ENCODE measurements at regions not wholly inside any gene's neighbourhood (a gene's known extent, or its start where the extent isn't known, plus 50 kb on each side); places are given as distances from the start of the nearest gene placed in this dataset.
"Not testable (repeated sequence)": the region's sequence is repeated elsewhere in the genome, so short reads cannot be mapped to it uniquely, and the experiment has no call there.

DNA sequence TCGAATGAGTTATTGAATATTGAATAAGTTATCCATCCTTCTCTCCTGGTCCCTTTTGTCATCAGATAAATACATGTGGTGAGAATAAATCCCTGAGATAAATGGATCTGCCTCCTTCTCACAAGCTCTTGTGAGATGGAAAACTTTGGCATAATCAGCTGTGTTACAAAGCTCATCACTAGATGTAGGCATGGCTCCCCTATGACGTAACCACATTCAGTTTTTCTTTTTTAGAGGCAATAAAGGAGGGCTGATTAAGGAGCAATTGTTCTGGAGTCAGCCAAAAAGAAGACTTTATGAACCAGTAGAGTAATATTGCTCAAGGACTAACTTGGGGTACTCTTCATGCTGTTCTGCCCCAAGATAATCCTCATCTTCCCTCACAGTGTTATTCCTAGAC is 90.5 kb upstream of the GATB start:
- H3K27me3 Mint-ChIP-seq (ENCODE audit: low read depth, poor library complexity) = peaks cover 8% of the 10 kb centered on the region
- peaks cover 9% of the 10 kb centered on the region for H3K36me3 Mint-ChIP-seq (ENCODE audit: low read depth)
- H3K4me1 Mint-ChIP-seq = peaks cover 8% of the 10 kb centered on the region
- H3K27ac Mint-ChIP-seq = no peak overlapping the region
- peaks cover 17% of the 10 kb centered on the region for H3K9me3 Mint-ChIP-seq
- no peak for DNase-seq
- H3K4me3 Mint-ChIP-seq = no peak overlapping the region
- TF ChIP-seq, protein P1, sequence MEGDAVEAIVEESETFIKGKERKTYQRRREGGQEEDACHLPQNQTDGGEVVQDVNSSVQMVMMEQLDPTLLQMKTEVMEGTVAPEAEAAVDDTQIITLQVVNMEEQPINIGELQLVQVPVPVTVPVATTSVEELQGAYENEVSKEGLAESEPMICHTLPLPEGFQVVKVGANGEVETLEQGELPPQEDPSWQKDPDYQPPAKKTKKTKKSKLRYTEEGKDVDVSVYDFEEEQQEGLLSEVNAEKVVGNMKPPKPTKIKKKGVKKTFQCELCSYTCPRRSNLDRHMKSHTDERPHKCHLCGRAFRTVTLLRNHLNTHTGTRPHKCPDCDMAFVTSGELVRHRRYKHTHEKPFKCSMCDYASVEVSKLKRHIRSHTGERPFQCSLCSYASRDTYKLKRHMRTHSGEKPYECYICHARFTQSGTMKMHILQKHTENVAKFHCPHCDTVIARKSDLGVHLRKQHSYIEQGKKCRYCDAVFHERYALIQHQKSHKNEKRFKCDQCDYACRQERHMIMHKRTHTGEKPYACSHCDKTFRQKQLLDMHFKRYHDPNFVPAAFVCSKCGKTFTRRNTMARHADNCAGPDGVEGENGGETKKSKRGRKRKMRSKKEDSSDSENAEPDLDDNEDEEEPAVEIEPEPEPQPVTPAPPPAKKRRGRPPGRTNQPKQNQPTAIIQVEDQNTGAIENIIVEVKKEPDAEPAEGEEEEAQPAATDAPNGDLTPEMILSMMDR (IDR thresholded peaks at IDR 0.05) = no peak

DNA sequence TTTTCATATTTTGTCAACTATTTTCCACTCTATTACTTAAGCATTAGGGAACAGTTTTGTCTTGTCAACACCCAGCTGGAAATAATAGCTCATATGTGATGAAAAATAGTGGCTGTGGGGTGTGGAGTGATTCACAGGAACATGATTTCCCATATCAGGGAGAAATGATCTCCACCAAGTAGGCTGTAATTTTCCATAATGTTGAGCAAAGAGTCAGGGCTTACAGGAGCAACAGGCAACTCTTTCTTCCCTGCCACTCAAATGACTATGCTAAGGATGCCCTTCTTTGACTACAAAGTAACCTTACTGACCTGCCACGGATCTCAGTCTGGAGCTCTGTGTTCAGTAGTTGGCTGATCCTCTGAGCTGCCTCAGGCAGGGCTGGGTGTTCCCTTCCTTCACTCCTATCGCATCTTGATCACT is 90.0 kb upstream of the GATB start:
- peaks cover 8% of the 10 kb centered on the region for H3K4me1 Mint-ChIP-seq
- H3K27ac Mint-ChIP-seq = no peak overlapping the region
- H3K27me3 Mint-ChIP-seq (ENCODE audit: low read depth, poor library complexity) = peaks cover 8% of the 10 kb centered on the region
- H3K4me3 Mint-ChIP-seq = no peak overlapping the region
- no peak for DNase-seq
- TF ChIP-seq, protein P1 (IDR thresholded peaks at IDR 0.05) = no peak
- peaks cover 9% of the 10 kb centered on the region for H3K36me3 Mint-ChIP-seq (ENCODE audit: low read depth)
- H3K9me3 Mint-ChIP-seq = peaks cover 22% of the 10 kb centered on the region

DNA sequence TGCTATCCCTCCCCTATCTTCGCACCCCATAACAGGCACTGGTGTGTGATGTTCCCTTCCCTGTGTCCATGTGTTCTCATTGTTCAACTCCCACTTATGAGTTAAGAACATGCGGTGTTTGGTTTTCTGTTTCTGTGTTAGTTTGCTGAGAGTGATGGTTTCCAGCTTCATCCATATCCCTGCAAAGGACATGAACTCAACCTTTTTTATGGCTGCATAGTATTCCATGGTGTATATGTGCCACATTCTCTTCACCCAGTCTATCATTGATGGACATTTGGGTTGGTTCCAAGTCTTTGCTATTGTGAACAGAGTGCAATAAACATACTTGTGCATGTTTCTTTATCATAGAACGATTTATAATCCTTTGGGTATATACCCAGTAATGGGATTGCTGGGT is 84.7 kb upstream of the GATB start:
- not testable (repeated sequence) for DNase-seq; H3K36me3 Mint-ChIP-seq (ENCODE audit: low read depth); H3K4me3 Mint-ChIP-seq; H3K27me3 Mint-ChIP-seq (ENCODE audit: low read depth, poor library complexity); H3K27ac Mint-ChIP-seq
- peaks cover 22% of the 10 kb centered on the region for H3K9me3 Mint-ChIP-seq
- peaks cover 18% of the 10 kb centered on the region for H3K4me1 Mint-ChIP-seq

DNA sequence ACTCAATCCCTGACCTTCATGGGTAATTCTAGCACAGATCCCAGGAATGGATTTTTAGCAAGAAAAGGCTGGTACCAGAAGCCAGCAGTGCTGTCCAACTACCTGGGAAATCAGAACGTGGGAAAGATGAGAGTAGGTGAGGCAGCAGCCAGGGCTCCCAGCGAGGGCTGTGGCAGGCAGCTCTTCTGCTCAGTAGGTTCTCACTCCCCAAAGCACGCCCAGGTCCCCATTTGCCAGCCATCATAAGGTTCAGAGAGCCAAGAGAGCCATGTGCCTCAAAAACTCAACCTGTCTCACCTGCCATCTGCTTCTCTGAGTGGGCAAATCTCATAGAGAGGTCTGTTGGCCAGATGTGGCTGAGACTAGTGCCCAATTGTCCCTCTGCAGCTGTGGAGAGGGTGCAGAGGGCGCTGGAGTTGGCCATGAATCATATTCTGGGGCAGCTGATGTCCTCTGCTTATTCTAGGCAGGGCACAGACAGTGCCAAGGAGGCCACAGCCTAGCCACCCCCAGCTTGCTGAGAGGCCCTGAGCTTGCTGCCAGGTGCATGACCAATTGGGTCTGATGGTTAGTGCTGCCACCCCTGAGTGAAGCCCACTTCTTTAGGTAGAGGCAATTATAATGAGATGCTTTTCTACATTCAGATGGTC is 81.7 kb upstream of the GATB start:
- peaks cover 15% of the 10 kb centered on the region for H3K4me1 Mint-ChIP-seq
- H3K27ac Mint-ChIP-seq = no peak overlapping the region
- TF ChIP-seq, protein P1 (IDR thresholded peaks at IDR 0.05) = no peak
- peaks cover 4% of the 10 kb centered on the region for H3K27me3 Mint-ChIP-seq (ENCODE audit: low read depth, poor library complexity)
- H3K9me3 Mint-ChIP-seq = peaks cover 11% of the 10 kb centered on the region
- no peak overlapping the region for H3K4me3 Mint-ChIP-seq
- no peak for DNase-seq
- no peaks in the 10 kb centered on the region for H3K36me3 Mint-ChIP-seq (ENCODE audit: low read depth)

DNA sequence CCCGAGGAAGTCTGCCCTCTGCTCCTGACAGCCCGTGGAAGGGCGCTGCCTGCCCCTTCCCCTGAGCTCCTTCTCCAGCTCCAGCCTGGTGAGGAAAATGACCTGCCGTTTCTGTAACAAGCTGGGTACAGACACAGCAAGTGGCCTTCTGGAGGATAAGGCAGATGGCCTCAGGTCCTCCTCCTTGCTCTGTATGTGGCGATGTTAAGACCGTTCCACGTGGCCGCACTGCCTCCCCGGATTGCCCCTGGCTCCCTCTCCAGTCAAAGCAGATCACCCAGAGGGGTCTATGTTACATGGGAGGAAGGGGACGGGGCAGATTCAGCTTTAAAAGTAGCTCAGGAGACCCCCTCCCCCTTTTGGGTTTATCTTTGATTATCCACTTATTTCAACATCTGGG is 80.3 kb upstream of the GATB start:
- no peak overlapping the region for H3K27ac Mint-ChIP-seq
- peaks cover 4% of the 10 kb centered on the region for H3K27me3 Mint-ChIP-seq (ENCODE audit: low read depth, poor library complexity)
- H3K9me3 Mint-ChIP-seq = peaks cover 12% of the 10 kb centered on the region
- no peak for DNase-seq
- H3K36me3 Mint-ChIP-seq (ENCODE audit: low read depth) = no peaks in the 10 kb centered on the region
- TF ChIP-seq, protein P1 (IDR thresholded peaks at IDR 0.05) = no peak
- H3K4me1 Mint-ChIP-seq = peaks cover 15% of the 10 kb centered on the region
- no peak overlapping the region for H3K4me3 Mint-ChIP-seq

DNA sequence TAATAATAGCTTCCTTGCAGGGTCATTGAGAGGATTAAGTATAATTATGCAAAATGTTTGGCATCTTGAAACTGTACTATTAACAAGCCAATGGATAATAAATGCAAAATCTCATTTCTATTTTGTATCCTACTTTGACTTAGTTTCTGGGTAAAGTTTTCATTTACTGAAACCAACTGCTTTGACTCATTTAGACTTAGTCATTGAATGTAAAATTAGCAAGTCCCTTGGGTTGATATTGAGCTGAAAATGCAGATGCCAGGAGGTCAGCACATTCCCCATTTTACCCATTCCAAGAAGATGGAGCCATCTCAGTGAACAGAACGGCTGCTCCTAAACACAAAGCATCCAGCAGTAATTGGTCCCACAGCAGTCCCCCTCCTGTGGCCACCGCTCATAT is 74.7 kb upstream of the GATB start:
- Mint-ChIP-seq H3K36me3 (ENCODE audit: low read depth) (no peaks in the 10 kb centered on the region), H3K27me3 (ENCODE audit: low read depth, poor library complexity) (no peaks in the 10 kb centered on the region), H3K9me3 (peaks cover 9% of the 10 kb centered on the region), H3K4me1 (peaks cover 4% of the 10 kb centered on the region), H3K27ac (no peak overlapping the region), H3K4me3 (no peak overlapping the region)
- no peak for DNase-seq
- TF ChIP-seq, protein P1 (IDR thresholded peaks at IDR 0.05) = no peak

Measured in nephron progenitor cell (in vitro differentiated cells).